HepG2 (cell line): ENCODE measurements at regions not wholly inside any gene's neighbourhood (a gene's known extent, or its start where the extent isn't known, plus 50 kb on each side); places are given as distances from the start of the nearest gene placed in this dataset.
"Not testable (repeated sequence)": the region's sequence is repeated elsewhere in the genome, so short reads cannot be mapped to it uniquely, and the experiment has no call there.

Source experiments
- CEBPB ChIP-seq: IDR thresholded peaks from 2 replicates; pipeline ENCODE4 v1.6.1; 2011; ENCODE audit warnings: low read depth, low read length, improper control_type of control experiment, borderline replicate concordance
- EZH2 ChIP-seq: conservative IDR thresholded peaks from 2 replicates; pipeline ENCODE4 v1.6.1; 2012; ENCODE audit warnings: mild to moderate bottlenecking, low read depth, low read length, moderate library complexity
- PCBP1 ChIP-seq: fragments of 200-400 bp; formaldehyde crosslinking; IDR thresholded peaks from 2 replicates; pipeline ENCODE4 v1.6.1; 2017; ENCODE audit warnings: mild to moderate bottlenecking, low read depth, low read length, borderline replicate concordance
- SP1 ChIP-seq, 2 experiments: fragments of 450-650 bp in 1 of 2; sonication (generic) in 1 of 2; formaldehyde crosslinking in 1 of 2; IDR thresholded peaks; 2 replicates each; pipeline versions ENCODE4 v1.4.0 to v1.6.1; 2016 to 2020; ENCODE audit warnings: missing genetic modification reagents in 1 of 2
- ZBTB7A ChIP-seq: sonication (generic); formaldehyde crosslinking; IDR thresholded peaks from 2 replicates; pipeline ENCODE4 v1.8.0; 2022; ENCODE audit warnings: mild to moderate bottlenecking, missing genetic modification reagents

DNA sequence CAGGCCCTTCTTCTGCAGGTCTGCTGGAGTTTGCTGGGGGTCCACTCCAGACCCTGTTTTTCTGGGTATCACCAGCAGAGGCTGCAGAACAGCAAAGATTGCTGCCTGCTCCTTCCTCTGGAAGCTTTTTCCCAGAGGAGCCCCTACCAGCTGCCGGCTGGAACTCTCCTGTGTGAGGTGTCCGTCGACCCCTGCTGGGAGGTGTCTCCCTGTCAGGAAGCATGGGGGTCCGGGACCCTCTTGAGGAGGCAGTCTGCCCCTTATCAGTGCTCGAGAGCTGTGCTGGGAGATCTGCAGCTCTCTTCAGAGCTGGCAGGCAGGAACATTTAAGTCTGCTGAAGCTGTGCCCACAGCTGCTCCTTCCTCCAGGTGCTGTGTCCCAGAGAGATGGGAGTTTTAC, 1622.8 kb downstream of the KHDRBS2 start:
- not testable (repeated sequence) for TF ChIP-seq EZH2; PCBP1; ZBTB7A (CRISPR knock-in tag); CEBPB; SP1 (IDR thresholded peaks at IDR 0.05); SP1 (CRISPR knock-in tag; IDR thresholded peaks at IDR 0.05)
